ENCODE measurements at regions not wholly inside any gene's neighbourhood (a gene's known extent, or its start where the extent isn't known, plus 50 kb on each side); places are given as distances from the start of the nearest gene placed in this dataset.

- TF ChIP-seq CTCF (IDR thresholded peaks at IDR 0.05) (no peak), POLR2A (IDR thresholded peaks at IDR 0.05) (no peak)
Measured at GRCh38 chr17:53892222-53892621, 69.5 kb downstream of the KIF2B start.
